A549 (cell line): ENCODE measurements at regions not wholly inside any gene's neighbourhood (a gene's known extent, or its start where the extent isn't known, plus 50 kb on each side); places are given as distances from the start of the nearest gene placed in this dataset.

ENCODE experiments used
- ATOH8 ChIP-seq: fragments of 250-450 bp; sonication (Bioruptor Pico); IDR thresholded peaks from 2 replicates; pipeline ENCODE4 v1.5.0; 2020; ENCODE audit warnings: low read depth, mild to moderate bottlenecking, moderate library complexity
- CEBPB ChIP-seq, 2 experiments: fragments of >200 bp in 1 of 2; sonication (Bioruptor Twin) in 1 of 2; formaldehyde crosslinking in 1 of 2; IDR thresholded peaks; 2 replicates each; pipeline ENCODE4 v1.6.1; 2012 to 2016
- E2F6 ChIP-seq: IDR thresholded peaks from 2 replicates; pipeline ENCODE4 v1.6.1; 2012; ENCODE audit warnings: low read depth, borderline replicate concordance
- EHF ChIP-seq: fragments of 250-450 bp; sonication (Bioruptor Pico); IDR thresholded peaks from 2 replicates; pipeline ENCODE4 v1.5.0; 2020; ENCODE audit warnings: mild to moderate bottlenecking
- EHMT2 ChIP-seq: fragments of 200-600 bp; sonication (generic); IDR thresholded peaks from 2 replicates; pipeline ENCODE4 v1.6.1; 2016; ENCODE audit warnings: antibody characterized with exemption, low read depth, mild to moderate bottlenecking, moderate library complexity
- FOSB ChIP-seq: fragments of 250-450 bp; sonication (Bioruptor Pico); IDR thresholded peaks from 2 replicates; pipeline ENCODE4 v1.5.0; 2020; ENCODE audit warnings: mild to moderate bottlenecking, moderate library complexity
- FOSL2 ChIP-seq, 2 experiments: fragments of 450-650 bp in 1 of 2; fragments of >200 bp in 1 of 2; sonication (Bioruptor Twin) in 1 of 2; formaldehyde crosslinking; IDR thresholded peaks; 2 replicates each; pipeline versions ENCODE4 v1.5.0 to v1.6.1; 2016 to 2020; ENCODE audit warnings: mild to moderate bottlenecking in 1 of 2, moderate library complexity in 1 of 2
- FOXS1 ChIP-seq: fragments of 250-450 bp; sonication (Bioruptor Pico); IDR thresholded peaks from 2 replicates; pipeline ENCODE4 v1.5.0; 2020; ENCODE audit warnings: mild to moderate bottlenecking, moderate library complexity
- GATA3 ChIP-seq: IDR thresholded peaks from 2 replicates; pipeline ENCODE4 v1.6.1; 2012; ENCODE audit warnings: borderline replicate concordance
- HDAC2 ChIP-seq: fragments of 200-600 bp; sonication (generic); IDR thresholded peaks from 2 replicates; pipeline ENCODE4 v1.6.1; 2016
- HES2 ChIP-seq: fragments of >200 bp; sonication (Bioruptor Twin); formaldehyde crosslinking; IDR thresholded peaks from 2 replicates; pipeline ENCODE4 v1.6.1; 2016
- HEYL ChIP-seq: fragments of 250-450 bp; sonication (Bioruptor Pico); IDR thresholded peaks from 2 replicates; pipeline ENCODE4 v1.8.0; 2021; ENCODE audit warnings: mild to moderate bottlenecking, moderate library complexity
- HMGXB4 ChIP-seq: fragments of 250-450 bp; sonication (Bioruptor Pico); IDR thresholded peaks from 2 replicates; pipeline ENCODE4 v1.5.0; 2021; ENCODE audit warnings: mild to moderate bottlenecking, moderate library complexity, borderline replicate concordance
- HOXA7 ChIP-seq: fragments of 250-450 bp; sonication (Bioruptor Pico); IDR thresholded peaks from 2 replicates; pipeline ENCODE4 v1.5.0; 2020; ENCODE audit warnings: mild to moderate bottlenecking, moderate library complexity
- HOXB13 ChIP-seq: fragments of 250-450 bp; sonication (Bioruptor Pico); IDR thresholded peaks from 2 replicates; pipeline ENCODE4 v1.5.0; 2020; ENCODE audit warnings: low read depth, mild to moderate bottlenecking, moderate library complexity
- JUN ChIP-seq, 2 experiments: fragments of >200 bp; sonication (Bioruptor Twin); formaldehyde crosslinking; IDR thresholded peaks; 2 replicates in 1 of 2; 3 replicates in 1 of 2; pipeline ENCODE4 v1.6.1; 2016 to 2017
- JUNB ChIP-seq: fragments of >200 bp; sonication (Bioruptor Twin); formaldehyde crosslinking; IDR thresholded peaks from 2 replicates; pipeline ENCODE4 v1.6.1; 2016
- KDM1A ChIP-seq: fragments of 200-600 bp; sonication (generic); IDR thresholded peaks from 2 replicates; pipeline ENCODE4 v1.6.1; 2016; ENCODE audit warnings: low read depth, mild to moderate bottlenecking
- KDM5A ChIP-seq: fragments of 200-600 bp; sonication (generic); IDR thresholded peaks from 2 replicates; pipeline ENCODE4 v1.6.1; 2016; ENCODE audit warnings: antibody characterized with exemption, mild to moderate bottlenecking
- MAFK ChIP-seq: fragments of 450-650 bp; IDR thresholded peaks from 2 replicates; pipeline ENCODE4 v1.6.1; 2014; ENCODE audit not compliant: partially characterized antibody
- NPAS2 ChIP-seq: fragments of 250-450 bp; sonication (Bioruptor Pico); IDR thresholded peaks from 2 replicates; pipeline ENCODE4 v1.8.0; 2022; ENCODE audit warnings: mild to moderate bottlenecking, moderate library complexity, borderline replicate concordance
- PBX3 ChIP-seq: IDR thresholded peaks from 2 replicates; pipeline ENCODE4 v1.6.1; 2012
- PHF8 ChIP-seq: fragments of 200-600 bp; sonication (generic); IDR thresholded peaks from 2 replicates; pipeline ENCODE4 v1.6.1; 2016; ENCODE audit warnings: low read depth, mild to moderate bottlenecking, antibody characterized with exemption, moderate library complexity, borderline replicate concordance
- POLR2A ChIP-seq: IDR thresholded peaks from 2 replicates; pipeline ENCODE4 v1.6.1; 2012; ENCODE audit warnings: mild to moderate bottlenecking, low read length
- POLR2AphosphoS2 ChIP-seq: conservative IDR thresholded peaks from 2 replicates; pipeline ENCODE4 v1.6.1; 2012; ENCODE audit warnings: low read length, improper control_type of control experiment, inconsistent platforms
- RAD21 ChIP-seq, 2 experiments: fragments of >200 bp in 1 of 2; sonication (Bioruptor Twin) in 1 of 2; formaldehyde crosslinking in 1 of 2; IDR thresholded peaks in 1 of 2; conservative IDR thresholded peaks in 1 of 2; 2 replicates in 1 of 2; 3 replicates in 1 of 2; pipeline ENCODE4 v1.6.1; 2012 to 2018; ENCODE audit warnings: inconsistent platforms in 1 of 2
- RARB ChIP-seq: fragments of 250-450 bp; sonication (Bioruptor Pico); IDR thresholded peaks from 2 replicates; pipeline ENCODE4 v1.8.0; 2021; ENCODE audit warnings: mild to moderate bottlenecking, moderate library complexity
- REST ChIP-seq: fragments of 200-600 bp; sonication (generic); IDR thresholded peaks from 2 replicates; pipeline ENCODE4 v1.6.1; 2016; ENCODE audit warnings: antibody characterized with exemption, mild to moderate bottlenecking, moderate library complexity
- RNF2 ChIP-seq: fragments of 200-600 bp; sonication (generic); IDR thresholded peaks from 2 replicates; pipeline ENCODE4 v1.6.1; 2016; ENCODE audit warnings: low read depth, mild to moderate bottlenecking, antibody characterized with exemption, moderate library complexity, borderline replicate concordance
- SREBF2 ChIP-seq: fragments of 450-650 bp; IDR thresholded peaks from 2 replicates; pipeline ENCODE4 v1.6.1; 2014; ENCODE audit warnings: mild to moderate bottlenecking, moderate library complexity
- TFCP2L1 ChIP-seq: fragments of 250-450 bp; sonication (Bioruptor Pico); IDR thresholded peaks from 2 replicates; pipeline ENCODE4 v1.5.0; 2021; ENCODE audit warnings: mild to moderate bottlenecking
- TP53 ChIP-seq: fragments of 250-450 bp; sonication (Bioruptor Pico); IDR thresholded peaks from 2 replicates; pipeline ENCODE4 v1.5.0; 2021; ENCODE audit warnings: mild to moderate bottlenecking, moderate library complexity
- USF2 ChIP-seq: fragments of 450-650 bp; IDR thresholded peaks from 2 replicates; pipeline ENCODE4 v1.6.1; 2014; ENCODE audit warnings: antibody characterized with exemption
- ZFP36 ChIP-seq: fragments of 450-650 bp; IDR thresholded peaks from 2 replicates; pipeline ENCODE4 v1.6.1; 2014; ENCODE audit warnings: borderline replicate concordance; ENCODE audit not compliant: partially characterized antibody
- ZNF302 ChIP-seq: fragments of 250-450 bp; sonication (Bioruptor Pico); IDR thresholded peaks from 2 replicates; pipeline ENCODE4 v1.9.0; 2021; ENCODE audit warnings: inconsistent platforms, mild to moderate bottlenecking, moderate library complexity
- ZSCAN20 ChIP-seq: fragments of 250-450 bp; sonication (Bioruptor Pico); IDR thresholded peaks from 2 replicates; pipeline ENCODE4 v1.8.0; 2022; ENCODE audit warnings: mild to moderate bottlenecking, moderate library complexity

GRCh38 chr5:74316064-74316603, 324.4 kb downstream of the ENC1 start (continued):
- TF ChIP-seq PBX3 = no peak
- no peak for TF ChIP-seq HEYL (CRISPR knock-in tag)
- TF ChIP-seq EHMT2 = no peak
- TF ChIP-seq RNF2 = no peak
- TF ChIP-seq HOXA7 (CRISPR knock-in tag) = no peak
- TF ChIP-seq NPAS2 = no peak
- TF ChIP-seq REST = no peak
- TF ChIP-seq SREBF2 = no peak
- TF ChIP-seq GATA3 = peak; percentile 89
- TF ChIP-seq MAFK = peak; percentile 14
- no peak for TF ChIP-seq FOSL2 (IDR thresholded peaks at IDR 0.05)
- peak; percentile 67 for TF ChIP-seq FOSL2 (CRISPR knock-in tag; IDR thresholded peaks at IDR 0.05)
- no peak for TF ChIP-seq FOXS1
- TF ChIP-seq TFCP2L1 (CRISPR knock-in tag) = no peak
- no peak for TF ChIP-seq KDM5A
- TF ChIP-seq TP53 (CRISPR knock-in tag) = no peak
- TF ChIP-seq ZNF302 (CRISPR knock-in tag) = no peak
- TF ChIP-seq CEBPB (IDR thresholded peaks at IDR 0.05) = no peak
- TF ChIP-seq EHF (CRISPR knock-in tag) = no peak
- peak; percentile 8 to 10; a peak in 1 of 5 replicates for TF ChIP-seq RAD21 (conservative IDR thresholded peaks at IDR 0.05 in 1 of 2, IDR thresholded peaks at IDR 0.05 in 1 of 2)
- TF ChIP-seq ZSCAN20 (CRISPR knock-in tag) = no peak
- no peak for TF ChIP-seq JUNB
- no peak for TF ChIP-seq FOSB (CRISPR knock-in tag)
- no peak for TF ChIP-seq HOXB13 (CRISPR knock-in tag)
- peak in 1 of 2 experiments; percentile 51; a peak in 1 of 5 replicates for TF ChIP-seq JUN (IDR thresholded peaks at IDR 0.05)
- TF ChIP-seq KDM1A = no peak
- TF ChIP-seq ZFP36 = no peak
- TF ChIP-seq E2F6 = peak; percentile 56; the same call in 1 of the 2 replicates
- no peak for TF ChIP-seq POLR2AphosphoS2
- no peak for TF ChIP-seq HDAC2
- TF ChIP-seq HMGXB4 (CRISPR knock-in tag) = no peak
- no peak for TF ChIP-seq RARB (CRISPR knock-in tag)
- TF ChIP-seq POLR2A = no peak; the same call in 1 of the 2 replicates
- TF ChIP-seq PHF8 = no peak
- no peak for TF ChIP-seq ATOH8 (CRISPR knock-in tag)
- TF ChIP-seq USF2 = no peak
- no peak for TF ChIP-seq HES2
